NCI-H1105 (cell line): ENCODE measurements at regions not wholly inside any gene's neighbourhood (a gene's known extent, or its start where the extent isn't known, plus 50 kb on each side); places are given as distances from the start of the nearest gene placed in this dataset.
"Not testable (repeated sequence)": the region's sequence is repeated elsewhere in the genome, so short reads cannot be mapped to it uniquely, and the experiment has no call there.

ENCODE experiments used
- DNase-seq: peaks from one replicate; lab custom pipeline; 2025; lab: John Stamatoyannopoulos, UW

- DNase-seq, result no peak
These were observed 108.2 kb upstream of the STK17B start for GRCh38 chr2:196279541-196279940.

- DNase-seq, result no peak
These were observed 112.9 kb upstream of the STK17B start for GRCh38 chr2:196284144-196284844.

GRCh38 chr2:196284866-196285557, 113.6 kb upstream of the STK17B start:
- no peak for DNase-seq

DNA sequence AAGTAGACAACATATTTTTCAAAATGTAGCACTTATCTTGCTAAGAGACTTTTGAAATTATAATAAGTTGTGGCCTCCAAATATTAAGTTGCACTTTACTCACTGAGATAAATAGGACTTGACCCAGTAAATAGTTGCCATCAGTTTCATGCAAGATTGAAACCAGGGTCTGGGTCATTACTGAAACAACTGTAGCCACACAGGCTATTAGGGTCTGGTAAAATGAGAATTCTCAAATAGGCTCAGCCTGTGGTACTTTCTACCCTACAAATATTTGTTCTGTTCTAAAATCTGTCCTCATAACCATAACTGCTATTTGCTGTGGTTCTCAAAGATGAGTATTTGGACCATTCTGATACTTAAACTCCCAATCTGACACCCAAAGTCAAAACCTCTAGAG, 115.4 kb upstream of the STK17B start:
- DNase-seq, result no peak

DNA sequence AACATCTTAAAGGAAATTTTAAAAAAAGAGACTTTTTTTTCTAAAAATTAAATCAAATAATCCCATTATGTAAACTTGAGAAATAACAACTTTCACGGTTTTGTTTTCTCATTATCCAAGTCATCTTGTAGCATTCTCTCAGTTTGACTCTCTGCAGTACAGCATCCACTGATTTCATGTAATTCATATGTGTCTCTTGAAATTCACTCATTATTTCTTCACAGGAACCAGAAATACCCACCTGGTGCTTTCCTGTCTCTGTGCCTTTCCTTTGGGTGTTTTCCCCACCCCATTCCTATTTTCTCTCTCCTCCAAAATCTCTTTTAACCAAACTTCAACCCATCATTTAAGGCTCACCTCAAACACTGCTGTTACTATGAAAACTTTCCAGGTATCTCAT, 116.1 kb upstream of the STK17B start:
- no peak for DNase-seq

GRCh38 chr2:196288006-196288538, 116.7 kb upstream of the STK17B start:
- DNase-seq, result no peak

GRCh38 chr2:196289000-196289399, 117.6 kb upstream of the STK17B start:
- no peak for DNase-seq

DNA sequence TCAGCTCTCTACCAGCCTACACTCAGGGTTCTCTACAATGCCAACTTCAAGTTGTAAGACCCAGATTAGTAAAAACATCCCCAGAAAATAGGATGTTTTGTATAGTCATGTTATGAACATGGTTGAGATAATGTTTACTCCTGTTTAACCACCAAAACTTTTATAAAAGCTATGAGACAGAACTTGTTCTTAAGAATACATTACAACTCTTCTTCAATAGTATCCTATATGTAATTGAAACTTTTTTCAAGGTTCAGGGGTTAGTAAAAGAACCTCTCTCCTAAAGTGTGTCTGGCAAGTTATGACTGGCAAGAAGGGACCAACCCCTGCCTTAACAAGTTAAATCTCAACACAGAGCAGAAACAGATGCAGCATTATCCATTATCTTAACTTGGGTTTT, 118.8 kb upstream of the STK17B start:
- DNase-seq, result no peak

DNA sequence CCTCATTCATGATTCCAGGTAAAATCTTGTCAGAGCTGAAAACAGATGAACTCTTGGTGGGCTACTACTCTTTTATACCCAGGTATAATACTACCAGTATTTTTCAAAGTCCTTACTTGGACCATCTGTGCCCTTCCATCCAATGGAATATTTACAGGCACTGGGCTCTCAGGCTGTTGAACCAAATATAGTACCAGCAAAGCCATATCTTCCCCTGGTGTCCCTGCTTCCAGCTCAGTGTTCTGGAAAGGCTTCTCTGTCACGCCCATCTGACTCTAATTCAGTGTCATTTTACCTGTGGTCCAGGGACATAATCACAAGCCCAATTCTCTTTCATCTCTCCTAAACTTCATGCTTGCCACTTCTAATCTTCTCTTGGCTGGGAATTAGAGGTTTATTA, 119.2 kb upstream of the STK17B start:
- DNase-seq, result no peak

GRCh38 chr2:196291426-196291825, 120.0 kb upstream of the STK17B start:
- no peak for DNase-seq

DNA sequence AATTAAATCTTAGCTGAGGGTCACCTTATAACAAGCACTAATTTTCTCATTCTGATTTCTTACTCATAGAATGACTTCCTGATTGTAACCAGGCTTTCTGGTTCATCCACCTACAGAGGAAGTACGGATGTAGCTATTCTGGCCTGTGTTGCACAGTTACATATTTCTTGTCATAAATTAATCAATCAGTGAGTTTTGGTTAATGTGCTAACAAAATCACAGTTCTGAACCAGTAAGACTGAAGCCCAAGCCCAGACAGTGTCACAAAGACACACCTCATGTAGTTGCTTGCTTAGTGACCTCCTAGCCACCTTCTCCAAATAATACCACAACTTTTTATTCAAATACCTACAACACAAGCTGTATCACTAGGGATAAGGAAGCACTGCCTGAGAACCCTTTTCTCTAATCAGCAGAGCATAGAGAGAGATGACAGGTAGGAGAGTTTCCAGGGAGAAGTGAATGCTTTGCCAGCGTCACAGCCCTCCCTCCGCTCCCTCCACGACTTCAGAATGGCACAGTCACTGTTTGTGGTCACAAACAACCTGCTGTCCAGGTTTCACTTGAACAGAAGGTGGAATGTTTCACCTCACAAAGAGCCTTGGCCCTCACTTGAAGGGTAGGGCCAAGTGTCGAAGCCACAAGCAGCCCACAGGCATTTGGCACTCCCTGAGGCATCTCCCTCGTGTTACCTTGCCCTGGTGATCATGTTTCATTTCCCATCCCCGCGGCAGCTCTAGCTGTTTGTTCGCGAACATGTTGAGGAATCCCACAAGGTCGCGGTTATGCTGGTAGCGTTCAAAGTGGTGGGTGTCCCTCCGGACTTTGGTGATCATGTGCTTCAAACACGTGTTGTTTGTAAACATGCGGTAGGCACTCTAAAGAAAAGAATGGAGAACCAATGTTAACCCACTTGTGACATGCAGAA, 120.8 kb upstream of the STK17B start:
- DNase-seq, result no peak

DNA sequence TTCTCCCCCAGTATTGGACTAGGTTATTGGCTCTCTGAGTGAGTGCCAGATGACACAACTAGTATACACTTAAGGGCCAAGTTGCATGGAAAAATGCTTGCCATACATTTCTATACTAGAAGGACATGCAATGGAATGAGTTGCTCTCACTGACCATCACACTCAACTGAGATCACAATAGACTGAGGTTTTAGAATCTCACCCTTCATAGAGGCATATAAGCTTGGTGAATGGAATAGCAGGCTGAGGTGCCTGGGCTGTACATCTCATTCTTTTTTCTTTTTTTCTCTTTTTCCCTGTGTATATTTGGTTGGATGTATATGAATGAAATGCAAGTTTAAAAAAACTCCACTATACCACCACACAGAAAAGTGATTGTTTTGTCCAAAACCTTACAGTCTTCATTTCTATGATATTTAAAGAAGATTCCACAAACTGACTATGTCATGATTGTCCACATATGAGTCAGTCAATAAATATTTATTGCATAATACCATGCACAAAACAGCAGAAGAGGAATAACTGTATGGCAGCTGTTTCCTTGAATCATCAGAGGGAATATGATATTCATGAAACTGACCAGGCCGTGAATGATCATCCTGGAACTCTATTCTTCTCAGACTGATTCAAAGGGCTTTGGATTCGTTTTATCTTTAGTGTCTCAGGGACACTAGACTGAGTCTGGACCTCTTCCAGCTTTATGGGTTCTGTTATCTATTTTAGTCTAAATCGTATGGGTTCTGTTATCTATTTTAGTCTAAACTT, 122.6 kb upstream of the STK17B start:
- DNase-seq, result no peak

GRCh38 chr2:196294516-196294909, 123.1 kb upstream of the STK17B start:
- no peak for DNase-seq

DNA sequence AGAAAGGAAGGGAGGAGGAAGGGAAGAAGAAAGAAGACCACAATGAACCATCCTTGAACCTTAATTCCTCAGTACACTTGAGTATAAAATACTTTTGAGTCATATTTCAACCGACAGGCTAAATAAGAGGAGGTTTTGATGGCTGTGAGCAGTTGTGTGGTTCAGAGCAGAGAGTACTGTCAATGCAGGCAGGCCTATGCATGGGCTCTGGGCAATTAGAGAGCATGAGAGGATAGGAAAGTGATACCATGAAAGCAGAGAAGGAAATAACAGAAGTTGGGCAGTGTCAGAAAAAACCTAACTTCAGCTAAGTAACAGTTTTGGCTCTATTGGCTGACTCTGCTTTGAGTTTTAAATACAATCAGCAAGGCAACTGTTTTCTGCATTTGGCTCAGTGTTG, 123.6 kb upstream of the STK17B start:
- no peak for DNase-seq

DNA sequence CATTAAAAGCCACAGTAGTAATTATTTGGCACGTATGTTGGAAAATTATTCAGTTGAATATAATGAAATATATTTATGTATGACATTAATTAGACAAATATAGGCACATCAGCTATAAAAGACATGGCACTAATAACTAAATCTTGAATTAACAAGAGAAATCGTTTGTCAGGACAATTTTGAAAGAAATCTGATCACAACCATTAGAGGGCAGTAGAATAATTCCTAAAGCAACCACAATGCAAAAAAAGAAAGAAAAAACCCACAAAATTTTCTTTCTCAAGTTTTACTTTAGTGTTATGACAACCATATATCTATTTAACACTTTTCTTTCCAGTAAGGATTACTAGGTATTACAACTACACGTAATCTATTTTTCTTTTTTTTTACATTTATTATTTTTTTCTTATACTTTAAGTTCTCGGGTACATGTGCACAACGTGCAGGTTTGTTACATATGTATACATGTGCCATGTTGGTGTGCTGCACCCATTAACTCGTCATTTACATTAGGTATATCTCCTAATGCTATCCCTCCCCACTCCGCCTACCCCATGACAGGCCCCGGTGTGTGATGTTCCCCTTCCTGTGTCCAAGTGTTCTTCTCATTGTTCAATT, 126.8 kb upstream of the STK17B start:
- not testable (repeated sequence) for DNase-seq

- DNase-seq, result no peak
These were observed 136.5 kb upstream of the STK17B start for GRCh38 chr2:196307775-196308305.

- DNase-seq, result no peak
These were observed 138.3 kb upstream of the STK17B start for GRCh38 chr2:196309691-196310090.

- no peak for DNase-seq
These were observed 142.8 kb upstream of the STK17B start for GRCh38 chr2:196314157-196314556.

DNA sequence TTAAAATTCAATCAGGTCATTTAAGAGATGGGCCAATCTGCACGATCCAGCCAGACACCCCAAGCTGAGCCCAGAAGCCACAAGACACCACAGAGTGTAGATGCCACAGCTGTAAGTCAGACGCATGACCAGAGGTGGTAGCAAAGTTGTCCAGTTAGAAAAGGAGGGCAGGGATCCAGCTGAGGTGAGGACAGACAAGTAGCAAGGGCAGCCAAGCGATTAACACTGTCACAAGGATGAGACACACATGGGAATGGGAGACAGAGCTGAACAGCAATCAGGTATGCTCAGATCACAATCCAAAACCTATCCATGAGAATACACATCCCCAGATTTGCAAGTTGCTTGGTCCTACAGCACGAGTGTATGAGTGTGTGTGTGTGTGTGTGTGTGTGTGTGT, 143.4 kb upstream of the STK17B start:
- no peak for DNase-seq

- no peak for DNase-seq
These were observed 144.1 kb upstream of the STK17B start for GRCh38 chr2:196315388-196316049.

DNA sequence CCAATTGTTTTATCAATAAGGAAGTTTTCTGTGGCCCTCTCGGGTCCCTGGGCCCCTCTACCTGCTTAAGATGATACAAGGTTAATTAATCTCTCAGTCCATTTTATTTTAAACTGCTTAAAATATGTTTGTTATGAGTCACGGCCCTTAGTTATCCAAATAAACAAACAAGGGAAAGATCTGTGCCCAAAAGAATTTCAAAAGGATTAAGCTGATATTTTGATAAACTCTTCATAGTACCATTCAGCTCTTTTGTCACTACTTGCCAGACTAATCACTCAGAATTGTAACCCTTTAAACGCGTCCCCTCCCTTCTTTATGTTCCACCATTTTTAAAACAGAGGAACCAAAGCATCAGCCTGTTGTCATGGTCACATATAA, 144.7 kb upstream of the STK17B start:
- DNase-seq, result no peak
